Stimulated activated naive CD8-positive, alpha-beta T cell treated with anti-CD3 and anti-CD28 coated beads, Interleukin-15, Interleukin-2, amounts not matched to agents 100 ng/mL and 50 ng/mL, for 24 hours (primary cell): ENCODE measurements at regions not wholly inside any gene's neighbourhood (a gene's known extent, or its start where the extent isn't known, plus 50 kb on each side); places are given as distances from the start of the nearest gene placed in this dataset.

Experiments
- H3K27ac Mint-ChIP-seq: one replicate; pipeline ENCODE4 v1.8.0; 2021; ENCODE audit warnings: mild to moderate bottlenecking, mixed read lengths
- H3K27me3 Mint-ChIP-seq: one replicate; pipeline ENCODE4 v1.8.0; 2021; ENCODE audit warnings: mixed read lengths
- H3K36me3 Mint-ChIP-seq: one replicate; pipeline ENCODE4 v1.8.0; 2021; ENCODE audit warnings: low read depth, mixed read lengths
- H3K4me1 Mint-ChIP-seq: one replicate; pipeline ENCODE4 v1.8.0; 2021; ENCODE audit warnings: low read depth, mixed read lengths
- H3K4me3 Mint-ChIP-seq: one replicate; pipeline ENCODE4 v1.8.0; 2021; ENCODE audit warnings: mild to moderate bottlenecking, mixed read lengths
- H3K9me3 Mint-ChIP-seq: one replicate; pipeline ENCODE4 v1.8.0; 2021; ENCODE audit warnings: mixed read lengths

DNA sequence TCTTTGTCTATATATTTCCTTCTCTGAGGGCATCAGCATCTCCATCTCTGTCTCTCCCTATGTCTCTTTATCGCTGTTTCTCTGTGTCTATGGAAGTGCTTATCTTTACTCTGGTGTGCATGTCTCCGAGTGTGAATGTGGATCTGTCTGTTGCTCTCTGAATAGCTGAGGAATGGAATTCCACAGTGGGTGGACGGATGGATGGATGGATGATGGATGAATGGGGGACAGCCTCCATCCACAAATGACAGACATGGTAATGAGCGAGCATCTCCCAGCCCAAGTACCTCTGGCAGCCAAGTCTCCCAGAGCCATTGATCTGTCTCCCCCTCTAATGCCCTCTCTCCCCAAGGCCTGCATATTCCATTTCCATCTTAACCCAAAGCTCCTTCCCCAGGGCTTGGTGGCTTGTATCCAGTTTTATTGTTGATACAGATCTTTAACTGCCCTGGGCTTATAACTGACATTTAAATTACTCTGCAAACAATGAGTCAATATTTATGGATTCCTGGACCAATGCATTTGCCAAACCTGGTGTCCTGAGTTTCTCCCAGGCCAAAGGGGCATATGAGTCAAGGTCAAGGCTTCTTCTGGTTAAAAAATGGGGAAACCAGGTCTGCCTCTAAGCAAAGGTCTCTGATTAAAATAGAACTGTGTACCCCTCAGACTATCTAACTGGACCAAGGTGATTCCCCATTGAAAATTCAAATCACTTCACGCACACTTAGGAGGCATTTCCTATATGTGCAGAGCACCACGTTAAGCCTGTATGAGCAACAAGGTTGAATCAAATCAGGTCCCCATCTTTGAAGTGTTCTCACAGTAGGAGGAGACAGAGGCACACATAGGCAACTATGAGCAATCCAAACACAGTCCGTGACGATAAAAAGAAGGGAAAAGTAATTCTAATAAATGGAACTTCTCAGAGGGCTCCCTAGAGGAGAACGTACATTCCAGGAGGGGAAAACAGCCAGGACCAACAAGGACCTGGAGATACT is 109.9 kb downstream of the TLE3 start:
- H3K36me3 Mint-ChIP-seq: no peaks in the 10 kb centered on the region
- no peak overlapping the region for H3K27ac Mint-ChIP-seq
- no peaks in the 10 kb centered on the region for H3K4me1 Mint-ChIP-seq
- H3K9me3 Mint-ChIP-seq: no peaks in the 10 kb centered on the region
- H3K27me3 Mint-ChIP-seq: peaks cover 28% of the 10 kb centered on the region
- H3K4me3 Mint-ChIP-seq: no peak overlapping the region

DNA sequence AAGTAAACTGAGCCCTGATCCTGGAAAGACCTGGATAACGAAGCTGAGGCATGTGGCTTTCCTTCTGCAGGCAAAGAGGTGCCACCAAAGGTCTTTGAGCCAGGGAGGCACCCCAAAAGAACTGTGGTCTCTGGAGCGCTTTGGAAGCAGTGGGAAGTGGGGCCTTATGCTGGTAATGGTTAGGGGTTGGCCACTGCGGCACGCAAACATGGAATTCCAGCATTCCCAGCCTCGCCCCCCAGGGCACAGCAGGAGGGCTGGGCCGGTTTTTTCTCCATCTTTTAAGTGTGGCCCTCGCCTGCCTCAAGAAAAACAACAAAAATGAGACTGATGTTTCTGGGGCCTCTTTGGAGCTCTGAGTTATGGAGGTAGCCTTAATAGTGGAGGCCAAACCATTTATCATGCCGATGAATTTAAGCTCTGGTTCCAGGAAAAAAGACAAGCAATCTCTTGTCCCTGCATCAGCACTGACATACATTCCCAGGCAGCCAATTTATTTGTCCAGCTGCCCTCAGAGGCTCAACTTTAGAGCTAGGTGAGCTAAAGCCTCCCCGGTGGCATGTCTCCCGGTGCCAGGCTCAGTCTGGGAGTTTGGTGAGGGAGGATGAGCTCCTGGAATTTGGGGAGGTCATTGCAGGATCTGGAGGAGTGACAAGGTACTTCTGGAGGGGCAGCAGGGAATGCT is 109.0 kb downstream of the TLE3 start:
- no peaks in the 10 kb centered on the region for H3K36me3 Mint-ChIP-seq
- no peaks in the 10 kb centered on the region for H3K9me3 Mint-ChIP-seq
- H3K27ac Mint-ChIP-seq: no peak overlapping the region
- no peaks in the 10 kb centered on the region for H3K4me1 Mint-ChIP-seq
- no peak overlapping the region for H3K4me3 Mint-ChIP-seq
- H3K27me3 Mint-ChIP-seq: peaks cover 28% of the 10 kb centered on the region

DNA sequence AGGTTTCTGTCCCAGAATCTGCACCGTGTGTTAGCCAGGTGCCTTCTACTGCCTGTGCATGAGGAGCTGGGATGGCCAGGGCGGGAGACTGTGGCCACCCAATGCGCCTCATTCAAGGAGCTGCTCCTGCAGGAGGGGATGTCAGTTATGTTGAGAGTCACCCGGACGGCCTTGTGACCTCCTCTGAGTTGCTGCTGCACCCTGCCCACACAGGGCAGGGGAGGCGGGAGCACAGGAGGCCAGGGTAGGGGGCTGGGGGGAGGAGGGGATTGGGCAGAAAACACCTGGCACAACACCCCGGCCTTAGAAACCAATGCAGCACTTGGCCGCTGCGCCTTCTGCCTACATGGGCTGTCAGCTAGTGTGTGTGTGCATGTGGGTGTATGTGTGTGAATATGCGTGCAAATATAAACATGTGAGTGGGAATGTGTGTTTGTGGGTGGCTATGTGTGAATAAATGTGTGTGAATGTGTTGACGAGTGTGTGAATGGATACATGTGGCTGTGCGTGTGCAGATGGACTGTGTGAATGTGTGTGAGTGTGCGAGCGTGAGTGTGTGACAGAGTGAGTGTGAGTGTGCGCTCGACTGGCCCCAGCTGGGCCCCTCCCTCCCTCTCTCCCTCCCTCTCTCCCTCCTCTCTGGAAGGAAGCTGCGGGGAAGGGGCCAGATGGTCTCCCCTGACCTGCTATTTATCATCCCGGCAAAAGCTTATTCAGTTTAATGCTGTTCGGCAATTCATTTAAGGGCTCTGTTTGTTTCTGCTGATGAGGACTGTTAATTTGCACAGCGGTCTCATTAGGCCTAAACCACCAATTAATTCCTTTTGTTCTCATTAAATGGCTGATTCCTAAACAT is 106.9 kb downstream of the TLE3 start:
- no peaks in the 10 kb centered on the region for H3K4me1 Mint-ChIP-seq
- peaks cover 17% of the 10 kb centered on the region for H3K27me3 Mint-ChIP-seq
- H3K27ac Mint-ChIP-seq: no peak overlapping the region
- H3K36me3 Mint-ChIP-seq: no peaks in the 10 kb centered on the region
- H3K4me3 Mint-ChIP-seq: peak overlapping the region; percentile 8
- no peaks in the 10 kb centered on the region for H3K9me3 Mint-ChIP-seq

DNA sequence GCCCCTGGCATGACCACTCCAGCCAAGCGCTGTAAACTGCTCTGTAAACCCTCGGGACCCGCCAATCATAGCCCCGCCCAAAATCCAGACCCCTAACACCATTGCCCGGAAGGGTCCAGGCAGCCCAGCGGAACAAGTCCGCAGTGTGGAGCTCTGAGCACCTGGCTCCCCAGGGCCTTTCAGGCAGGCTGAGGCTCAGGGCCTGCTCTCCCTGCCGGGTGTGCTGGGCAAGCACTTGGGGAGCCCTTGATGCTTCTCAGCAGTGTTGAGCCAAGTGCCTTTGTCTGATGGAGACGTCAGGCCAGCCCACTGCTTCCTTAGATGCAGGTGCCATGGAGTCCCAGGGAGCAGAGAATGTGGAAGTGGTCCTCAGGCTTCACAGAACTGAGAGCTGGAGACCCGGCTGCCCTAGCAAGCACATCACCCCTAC is 106.2 kb downstream of the TLE3 start:
- no peak overlapping the region for H3K27ac Mint-ChIP-seq
- H3K27me3 Mint-ChIP-seq: peaks cover 12% of the 10 kb centered on the region
- H3K4me3 Mint-ChIP-seq: no peak overlapping the region
- no peaks in the 10 kb centered on the region for H3K9me3 Mint-ChIP-seq
- no peaks in the 10 kb centered on the region for H3K36me3 Mint-ChIP-seq
- H3K4me1 Mint-ChIP-seq: no peaks in the 10 kb centered on the region

DNA sequence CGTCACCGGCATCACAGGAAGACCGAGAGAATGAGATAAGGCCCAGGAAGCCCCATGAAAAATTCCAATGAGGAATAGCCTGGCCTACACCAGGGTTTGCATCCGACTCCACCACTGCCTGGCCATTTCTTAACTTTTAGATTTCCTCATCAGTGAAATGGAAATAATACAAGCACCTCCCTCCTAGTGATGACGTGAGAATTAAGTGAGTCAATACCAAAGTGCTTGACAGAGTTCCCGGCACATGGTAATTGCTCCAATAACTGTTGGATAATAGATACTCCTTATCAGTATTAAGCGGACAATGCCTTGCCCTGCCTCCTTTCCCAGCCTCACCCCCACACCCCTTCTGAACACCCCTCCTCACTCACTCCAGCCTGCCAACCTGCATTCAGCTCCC is 105.4 kb downstream of the TLE3 start:
- Mint-ChIP-seq H3K36me3 (no peaks in the 10 kb centered on the region), H3K27ac (no peak overlapping the region), H3K9me3 (no peaks in the 10 kb centered on the region), H3K4me1 (no peaks in the 10 kb centered on the region), H3K27me3 (peaks cover 9% of the 10 kb centered on the region), H3K4me3 (no peak overlapping the region)

DNA sequence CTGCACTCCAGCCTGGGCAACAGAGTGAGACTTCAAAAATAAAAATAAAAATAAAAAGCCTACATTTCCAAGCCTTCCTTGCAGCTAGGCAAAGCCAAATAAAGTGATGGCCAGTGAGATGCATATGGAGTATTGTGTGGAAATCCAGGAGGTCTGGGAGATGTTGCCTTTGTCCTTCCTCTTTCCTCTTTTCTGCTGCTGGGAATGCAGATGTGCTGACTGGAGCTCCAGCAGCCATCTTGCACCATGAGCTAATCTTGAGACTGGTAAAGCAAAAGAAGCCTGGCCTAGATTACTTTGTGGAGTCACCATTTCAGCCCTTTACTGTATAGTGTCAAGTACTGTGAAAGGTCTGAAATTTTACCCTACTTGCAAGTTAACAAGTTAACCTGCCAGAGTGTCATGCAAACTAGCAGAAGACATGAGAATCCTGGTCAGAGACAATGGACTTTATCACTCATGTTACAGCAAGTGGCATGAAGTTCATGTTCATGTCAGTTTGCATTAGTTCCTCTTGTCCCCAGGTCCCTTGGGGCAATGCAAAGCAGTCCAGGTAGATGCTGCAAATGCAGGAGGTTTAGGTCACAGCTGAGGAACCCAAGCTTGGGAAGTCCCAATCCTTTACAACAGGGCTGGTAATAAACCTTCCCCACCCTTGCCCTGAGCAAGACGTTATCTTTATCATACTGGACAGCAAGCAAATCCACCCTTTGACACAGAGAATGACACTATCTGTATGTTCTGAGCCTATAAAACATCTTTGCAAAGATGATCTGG is 103.1 kb downstream of the TLE3 start:
- peaks cover 3% of the 10 kb centered on the region for H3K27me3 Mint-ChIP-seq
- H3K27ac Mint-ChIP-seq: no peak overlapping the region
- H3K9me3 Mint-ChIP-seq: no peaks in the 10 kb centered on the region
- no peaks in the 10 kb centered on the region for H3K4me1 Mint-ChIP-seq
- no peak overlapping the region for H3K4me3 Mint-ChIP-seq
- H3K36me3 Mint-ChIP-seq: no peaks in the 10 kb centered on the region

DNA sequence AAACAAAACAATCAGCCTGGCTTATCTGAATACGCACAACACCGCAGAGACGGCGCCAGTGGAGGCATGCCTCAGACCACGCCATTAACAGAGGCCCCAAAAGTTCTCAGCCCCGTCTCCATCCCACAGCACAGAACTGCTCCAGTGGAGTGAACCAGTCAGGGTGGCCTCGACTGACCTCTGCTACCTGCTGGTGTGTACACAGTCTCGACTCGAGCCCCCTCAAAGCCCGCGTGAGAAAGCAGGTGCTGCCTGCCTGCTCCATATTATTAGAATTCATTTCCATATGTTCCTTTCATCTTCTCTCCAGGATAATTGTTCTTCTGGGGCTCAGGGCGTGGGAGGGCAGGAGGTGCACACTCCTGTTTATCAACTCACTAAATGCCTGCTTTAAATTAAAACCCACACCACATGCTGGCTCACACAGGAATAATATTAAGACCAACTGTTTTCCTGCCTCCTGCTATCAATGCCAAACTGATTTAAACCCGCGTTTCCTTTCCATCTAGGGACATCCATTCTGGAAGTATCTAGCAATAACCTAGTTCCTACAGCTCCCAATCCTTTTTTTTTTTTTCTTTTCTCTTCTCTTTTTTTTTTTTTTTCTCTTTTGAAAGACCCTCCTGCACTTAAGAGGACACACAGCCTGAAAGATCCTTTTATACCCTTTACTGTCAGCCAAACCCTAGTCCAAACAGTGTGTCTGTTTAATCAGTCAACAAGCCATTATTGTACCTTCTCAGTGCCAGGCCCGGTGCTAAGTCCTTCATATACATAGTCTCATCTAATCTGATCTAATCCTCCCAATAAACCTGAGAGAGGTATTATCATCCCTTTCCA is 101.2 kb downstream of the TLE3 start:
- Mint-ChIP-seq H3K4me1 (no peaks in the 10 kb centered on the region), H3K4me3 (no peak overlapping the region), H3K27ac (no peak overlapping the region), H3K27me3 (no peaks in the 10 kb centered on the region), H3K36me3 (no peaks in the 10 kb centered on the region), H3K9me3 (no peaks in the 10 kb centered on the region)

DNA sequence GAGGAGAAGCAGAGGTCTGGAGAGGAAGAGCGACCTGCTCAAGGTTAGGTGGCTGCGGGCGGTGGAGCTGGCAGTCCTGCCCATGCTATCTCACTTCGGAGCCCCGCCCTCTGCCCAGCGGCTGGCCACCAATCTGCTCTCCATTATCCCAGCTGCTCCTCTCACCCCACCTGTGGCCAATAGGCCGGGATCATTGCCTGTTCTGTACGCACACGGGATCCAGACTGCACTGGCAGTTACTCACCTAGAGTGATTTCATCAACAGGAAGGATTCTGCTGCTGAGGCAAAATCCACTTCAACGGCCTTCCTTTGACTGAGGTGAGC is 100.6 kb downstream of the TLE3 start:
- H3K4me1 Mint-ChIP-seq: no peaks in the 10 kb centered on the region
- H3K27ac Mint-ChIP-seq: no peak overlapping the region
- no peaks in the 10 kb centered on the region for H3K9me3 Mint-ChIP-seq
- no peaks in the 10 kb centered on the region for H3K36me3 Mint-ChIP-seq
- no peaks in the 10 kb centered on the region for H3K27me3 Mint-ChIP-seq
- H3K4me3 Mint-ChIP-seq: no peak overlapping the region
